Right lobe of liver (tissue), 4 donors: ENCODE measurements at regions not wholly inside any gene's neighbourhood (a gene's known extent, or its start where the extent isn't known, plus 50 kb on each side); places are given as distances from the start of the nearest gene placed in this dataset.

Experiments
- POLR2A ChIP-seq: fragments of 450-650 bp; IDR thresholded peaks from one replicate; pipeline ENCODE4 v1.6.1; 2017; ENCODE audit warnings: antibody characterized with exemption, mild to moderate bottlenecking
- TF ChIP-seq, protein P1 (sequence below), 4 donors: fragments of 200-600 bp in 3 of 4; fragments of 450-650 bp in 1 of 4; IDR thresholded peaks; one replicate each; pipeline versions ENCODE4 v1.5.1 to v1.8.0; 2016 to 2022; ENCODE audit warnings: antibody characterized with exemption in 4 of 4, mild to moderate bottlenecking in 2 of 4
- donor health status: DM: no; HTN: no; CAD: no.
- donor health status: DM: no; HTN: no; CAD: no.
- donor health status: DM: no; HTN: yes; CAD: no.

GRCh38 chr13:53743906-53744305, 715.3 kb downstream of the OLFM4 start:
- TF ChIP-seq, protein P1, sequence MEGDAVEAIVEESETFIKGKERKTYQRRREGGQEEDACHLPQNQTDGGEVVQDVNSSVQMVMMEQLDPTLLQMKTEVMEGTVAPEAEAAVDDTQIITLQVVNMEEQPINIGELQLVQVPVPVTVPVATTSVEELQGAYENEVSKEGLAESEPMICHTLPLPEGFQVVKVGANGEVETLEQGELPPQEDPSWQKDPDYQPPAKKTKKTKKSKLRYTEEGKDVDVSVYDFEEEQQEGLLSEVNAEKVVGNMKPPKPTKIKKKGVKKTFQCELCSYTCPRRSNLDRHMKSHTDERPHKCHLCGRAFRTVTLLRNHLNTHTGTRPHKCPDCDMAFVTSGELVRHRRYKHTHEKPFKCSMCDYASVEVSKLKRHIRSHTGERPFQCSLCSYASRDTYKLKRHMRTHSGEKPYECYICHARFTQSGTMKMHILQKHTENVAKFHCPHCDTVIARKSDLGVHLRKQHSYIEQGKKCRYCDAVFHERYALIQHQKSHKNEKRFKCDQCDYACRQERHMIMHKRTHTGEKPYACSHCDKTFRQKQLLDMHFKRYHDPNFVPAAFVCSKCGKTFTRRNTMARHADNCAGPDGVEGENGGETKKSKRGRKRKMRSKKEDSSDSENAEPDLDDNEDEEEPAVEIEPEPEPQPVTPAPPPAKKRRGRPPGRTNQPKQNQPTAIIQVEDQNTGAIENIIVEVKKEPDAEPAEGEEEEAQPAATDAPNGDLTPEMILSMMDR (IDR thresholded peaks at IDR 0.05), result no peak
- no peak for TF ChIP-seq POLR2A
